ENCODE measurements at regions not wholly inside any gene's neighbourhood (a gene's known extent, or its start where the extent isn't known, plus 50 kb on each side); places are given as distances from the start of the nearest gene placed in this dataset.

DNA sequence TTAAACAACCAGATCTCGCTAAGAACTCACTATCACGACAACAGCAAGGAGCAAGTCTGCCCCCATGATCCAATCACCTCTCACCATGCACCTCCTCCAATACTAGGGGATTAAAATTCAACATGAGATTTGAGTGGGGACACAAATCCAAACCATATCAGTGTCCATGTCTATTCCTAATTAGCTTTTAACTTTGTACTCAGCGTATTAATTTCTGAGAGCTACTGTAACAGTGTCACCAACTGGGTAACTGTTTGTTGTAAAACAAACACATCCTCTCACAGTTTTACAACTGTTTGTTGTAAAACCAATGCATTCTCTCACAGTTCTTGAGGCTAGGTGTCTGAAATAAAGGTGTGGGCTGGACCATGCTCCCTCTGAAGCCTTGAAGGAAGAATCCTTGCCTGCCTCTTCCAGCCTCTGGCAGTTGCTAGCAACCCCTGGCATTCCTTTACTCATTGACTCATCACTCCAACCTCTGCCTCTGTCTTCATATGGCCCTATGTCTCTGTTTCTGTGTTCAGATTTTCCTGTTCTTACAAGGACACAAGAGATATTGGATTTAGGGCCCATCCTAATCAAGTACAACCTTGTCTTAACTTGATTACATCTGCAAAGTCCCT lies 121.2 kb downstream of the LTN1 start:
- Histone ChIP-seq H3K9me2 (replicated peaks; ENCODE audit: insufficient read depth) (no peaks in the 10 kb centered on the region), H3K9me3 (ENCODE audit: low read depth) (no peaks in the 10 kb centered on the region), H3K4me3 (no peak overlapping the region), H3K27ac (peak overlapping the region; percentile 61), H3K27me3 (no peaks in the 10 kb centered on the region), H4K20me1 (ENCODE audit: insufficient read depth, poor library complexity, severe bottlenecking) (no peaks in the 10 kb centered on the region), H3K4me2 (no peak overlapping the region), H3K4me1 (ENCODE audit: insufficient read depth) (no peaks in the 10 kb centered on the region), H3K36me3 (replicated peaks; ENCODE audit: insufficient read depth, low read depth) (no peaks in the 10 kb centered on the region), H2AFZ (no peak overlapping the region), H3K79me2 (no peaks in the 10 kb centered on the region)
- TF ChIP-seq CTCF (IDR thresholded peaks at IDR 0.05; ENCODE audit: poor library complexity) (no peak), EZH2phosphoT487 (IDR thresholded peaks at IDR 0.05; ENCODE audit: low read depth, severe bottlenecking, unreplicated experiment) (no peak), EZH2 (IDR thresholded peaks at IDR 0.05; ENCODE audit: borderline replicate concordance) (no peak)
- 83% methylated on average over 3 of the region's 3 CpGs for WGBS (ENCODE audit: low lambda C conversion rate, missing lambda C conversion rate)
- DNase-seq (ENCODE audit: low spot score): peak; percentile 60

DNA sequence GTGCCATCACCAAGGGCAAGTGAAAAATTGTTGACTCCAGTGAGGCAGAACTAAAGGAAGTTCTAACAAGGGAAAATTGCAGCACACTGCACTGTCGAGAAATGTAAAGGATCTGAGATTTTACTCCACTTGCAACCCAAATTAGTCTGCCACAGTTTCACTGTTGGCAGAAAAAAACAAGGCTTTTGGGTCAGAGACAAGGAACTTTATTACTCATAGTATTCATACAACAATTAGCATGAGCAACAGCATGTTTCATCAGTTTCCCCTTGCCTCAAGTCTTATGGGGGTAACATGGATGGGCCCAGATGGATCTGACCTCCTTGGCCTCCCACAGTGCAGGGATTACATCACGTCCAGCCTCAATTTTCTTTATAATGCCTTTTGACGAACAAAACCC lies 125.3 kb downstream of the LTN1 start:
- no peak overlapping the region for H3K4me3 ChIP-seq
- no peak overlapping the region for H3K27ac ChIP-seq
- no peaks in the 10 kb centered on the region for H3K27me3 ChIP-seq
- no peak for DNase-seq (ENCODE audit: low spot score)
- H2AFZ ChIP-seq: no peak overlapping the region
- H3K4me2 ChIP-seq: no peak overlapping the region
- no peaks in the 10 kb centered on the region for H3K4me1 ChIP-seq (ENCODE audit: insufficient read depth)
- TF ChIP-seq EZH2phosphoT487 (IDR thresholded peaks at IDR 0.05; ENCODE audit: low read depth, severe bottlenecking, unreplicated experiment): no peak
- no peak for TF ChIP-seq EZH2 (IDR thresholded peaks at IDR 0.05; ENCODE audit: borderline replicate concordance)
- TF ChIP-seq CTCF (IDR thresholded peaks at IDR 0.05; ENCODE audit: poor library complexity): no peak
- H3K9me3 ChIP-seq (ENCODE audit: low read depth): no peaks in the 10 kb centered on the region
- H3K79me2 ChIP-seq: no peaks in the 10 kb centered on the region
- H3K36me3 ChIP-seq (replicated peaks; ENCODE audit: insufficient read depth, low read depth): no peaks in the 10 kb centered on the region
- H3K9me2 ChIP-seq (replicated peaks; ENCODE audit: insufficient read depth): no peaks in the 10 kb centered on the region
- WGBS (ENCODE audit: low lambda C conversion rate, missing lambda C conversion rate): 83% methylated on average over 3 of the region's 3 CpGs
- H4K20me1 ChIP-seq (ENCODE audit: insufficient read depth, poor library complexity, severe bottlenecking): no peaks in the 10 kb centered on the region

- Histone ChIP-seq H3K9me2 (replicated peaks; ENCODE audit: insufficient read depth) (no peaks in the 10 kb centered on the region), H3K27ac (no peak overlapping the region), H3K79me2 (no peaks in the 10 kb centered on the region), H3K4me3 (no peak overlapping the region), H3K9me3 (ENCODE audit: low read depth) (no peaks in the 10 kb centered on the region), H3K4me2 (no peak overlapping the region), H3K4me1 (ENCODE audit: insufficient read depth) (no peaks in the 10 kb centered on the region), H4K20me1 (ENCODE audit: insufficient read depth, poor library complexity, severe bottlenecking) (no peaks in the 10 kb centered on the region), H3K36me3 (replicated peaks; ENCODE audit: insufficient read depth, low read depth) (no peaks in the 10 kb centered on the region), H3K27me3 (no peaks in the 10 kb centered on the region), H2AFZ (no peak overlapping the region)
- DNase-seq (ENCODE audit: low spot score): no peak
- 95% methylated on average over 5 of the region's 5 CpGs for WGBS (ENCODE audit: low lambda C conversion rate, missing lambda C conversion rate)
- TF ChIP-seq EZH2phosphoT487 (IDR thresholded peaks at IDR 0.05; ENCODE audit: low read depth, severe bottlenecking, unreplicated experiment): no peak
- no peak for TF ChIP-seq CTCF (IDR thresholded peaks at IDR 0.05; ENCODE audit: poor library complexity)
- TF ChIP-seq EZH2 (IDR thresholded peaks at IDR 0.05; ENCODE audit: borderline replicate concordance): no peak
Observed at GRCh38 chr21:28865488-28866186, 127.0 kb downstream of the LTN1 start.
